ENCODE measurements at regions not wholly inside any gene's neighbourhood (a gene's known extent, or its start where the extent isn't known, plus 50 kb on each side); places are given as distances from the start of the nearest gene placed in this dataset.

GRCh38 chr9:18159254-18159653 is 314.7 kb upstream of the ADAMTSL1 start:
- DNase-seq: no peak

- no peak for DNase-seq
Observed at GRCh38 chr9:18163146-18163545, 310.8 kb upstream of the ADAMTSL1 start.

GRCh38 chr9:18167733-18168132 is 306.2 kb upstream of the ADAMTSL1 start:
- DNase-seq: no peak

GRCh38 chr9:18173923-18174322 is 300.0 kb upstream of the ADAMTSL1 start:
- DNase-seq: no peak

- DNase-seq: no peak
Observed at GRCh38 chr9:18182636-18183035, 291.3 kb upstream of the ADAMTSL1 start.

GRCh38 chr9:18183974-18184373 is 290.0 kb upstream of the ADAMTSL1 start:
- no peak for DNase-seq

- no peak for DNase-seq
Observed at GRCh38 chr9:18184401-18184800, 289.6 kb upstream of the ADAMTSL1 start.

GRCh38 chr9:18185196-18185595 is 288.8 kb upstream of the ADAMTSL1 start:
- DNase-seq: no peak

GRCh38 chr9:18188971-18189370 is 285.0 kb upstream of the ADAMTSL1 start:
- no peak for DNase-seq

GRCh38 chr9:18189871-18190670 is 283.9 kb upstream of the ADAMTSL1 start:
- peak; percentile 3 for DNase-seq

- no peak for DNase-seq
Observed at GRCh38 chr9:18190671-18191374, 283.1 kb upstream of the ADAMTSL1 start.

GRCh38 chr9:18194316-18194715 is 279.6 kb upstream of the ADAMTSL1 start:
- DNase-seq: no peak

GRCh38 chr9:18195223-18195622 is 278.7 kb upstream of the ADAMTSL1 start:
- no peak for DNase-seq

- DNase-seq: no peak
Observed at GRCh38 chr9:18202924-18203323, 271.0 kb upstream of the ADAMTSL1 start.

GRCh38 chr9:18207735-18208134 is 266.2 kb upstream of the ADAMTSL1 start:
- DNase-seq: no peak

- peak; percentile 26 for DNase-seq
Observed at GRCh38 chr9:18208166-18209059, 265.5 kb upstream of the ADAMTSL1 start.

GRCh38 chr9:18215626-18216025 is 258.3 kb upstream of the ADAMTSL1 start:
- no peak for DNase-seq

- DNase-seq: no peak
Observed at GRCh38 chr9:18216376-18216775, 257.6 kb upstream of the ADAMTSL1 start.

- no peak for DNase-seq
Observed at GRCh38 chr9:18228101-18228500, 245.9 kb upstream of the ADAMTSL1 start.

- no peak for DNase-seq
Observed at GRCh38 chr9:18229992-18230676, 243.8 kb upstream of the ADAMTSL1 start.

GRCh38 chr9:18233311-18233710 is 240.6 kb upstream of the ADAMTSL1 start:
- DNase-seq: no peak

- no peak for DNase-seq
Observed at GRCh38 chr9:18233776-18234445, 240.0 kb upstream of the ADAMTSL1 start.
